ENCODE measurements at regions not wholly inside any gene's neighbourhood (a gene's known extent, or its start where the extent isn't known, plus 50 kb on each side); places are given as distances from the start of the nearest gene placed in this dataset.

GRCh38 chr13:78832461-78832860 lies 173.5 kb upstream of the OBI1 start:
- no peaks in the 10 kb centered on the region for H3K27me3 Mint-ChIP-seq (ENCODE audit: low read depth in 3 of 3)
- no peak for DNase-seq
- H3K4me3 Mint-ChIP-seq: no peak overlapping the region
- no peak overlapping the region for H3K27ac Mint-ChIP-seq
- no peaks in the 10 kb centered on the region for H3K36me3 Mint-ChIP-seq
- peaks cover 0 to 3% (median 0%) of the 10 kb centered on the region in 6 donors for H3K9me3 Mint-ChIP-seq
- H3K4me1 Mint-ChIP-seq: no peaks in the 10 kb centered on the region

GRCh38 chr13:78830508-78830907 lies 171.6 kb upstream of the OBI1 start:
- H3K36me3 Mint-ChIP-seq: no peaks in the 10 kb centered on the region
- H3K4me1 Mint-ChIP-seq: no peaks in the 10 kb centered on the region
- H3K27ac Mint-ChIP-seq: no peak overlapping the region
- H3K9me3 Mint-ChIP-seq: peaks cover 0 to 3% (median 0%) of the 10 kb centered on the region in 6 donors
- no peak overlapping the region for H3K4me3 Mint-ChIP-seq
- H3K27me3 Mint-ChIP-seq (ENCODE audit: low read depth in 3 of 3): no peaks in the 10 kb centered on the region
- no peak for DNase-seq

- no peak for DNase-seq
- H3K27ac Mint-ChIP-seq: no peak overlapping the region
- H3K9me3 Mint-ChIP-seq: peaks cover 0 to 3% (median 0%) of the 10 kb centered on the region in 6 donors
- H3K27me3 Mint-ChIP-seq (ENCODE audit: low read depth in 3 of 3): no peaks in the 10 kb centered on the region
- H3K4me3 Mint-ChIP-seq: no peak overlapping the region
- H3K36me3 Mint-ChIP-seq: no peaks in the 10 kb centered on the region
- no peaks in the 10 kb centered on the region for H3K4me1 Mint-ChIP-seq
These were observed 170.9 kb upstream of the OBI1 start for GRCh38 chr13:78829821-78830220.

GRCh38 chr13:78827471-78827870 lies 168.5 kb upstream of the OBI1 start:
- H3K36me3 Mint-ChIP-seq: no peaks in the 10 kb centered on the region
- peaks cover 0 to 3% (median 0%) of the 10 kb centered on the region in 6 donors for H3K9me3 Mint-ChIP-seq

GRCh38 chr13:78826936-78827335 lies 168.0 kb upstream of the OBI1 start:
- Mint-ChIP-seq H3K36me3 (no peaks in the 10 kb centered on the region), H3K9me3 (peaks cover 0 to 3% (median 0%) of the 10 kb centered on the region in 6 donors), H3K27me3 (ENCODE audit: low read depth in 3 of 3) (no peaks in the 10 kb centered on the region), H3K4me1 (no peaks in the 10 kb centered on the region), H3K4me3 (no peak overlapping the region), H3K27ac (no peak overlapping the region)
- no peak for DNase-seq

More at GRCh38 chr13:78827471-78827870, 168.5 kb upstream of the OBI1 start:
- DNase-seq: no peak
- Mint-ChIP-seq H3K4me1 (no peaks in the 10 kb centered on the region), H3K27ac (no peak overlapping the region), H3K27me3 (ENCODE audit: low read depth in 3 of 3) (no peaks in the 10 kb centered on the region), H3K4me3 (no peak overlapping the region)

- Mint-ChIP-seq H3K4me1 (no peaks in the 10 kb centered on the region), H3K9me3 (peaks cover 0 to 3% (median 2%) of the 10 kb centered on the region in 6 donors), H3K4me3 (no peak overlapping the region), H3K27me3 (ENCODE audit: low read depth in 3 of 3) (no peaks in the 10 kb centered on the region), H3K27ac (no peak overlapping the region), H3K36me3 (no peaks in the 10 kb centered on the region)
- DNase-seq: no peak
These were observed 167.4 kb upstream of the OBI1 start for GRCh38 chr13:78826312-78826711.

GRCh38 chr13:78820541-78820940 lies 161.6 kb upstream of the OBI1 start:
- peaks cover 0 to 2% (median 0%) of the 10 kb centered on the region in 3 donors for H3K27me3 Mint-ChIP-seq (ENCODE audit: low read depth in 3 of 3)
- H3K4me1 Mint-ChIP-seq: no peaks in the 10 kb centered on the region
- H3K4me3 Mint-ChIP-seq: no peak overlapping the region
- no peaks in the 10 kb centered on the region for H3K36me3 Mint-ChIP-seq
- H3K27ac Mint-ChIP-seq: no peak overlapping the region
- DNase-seq: no peak
- H3K9me3 Mint-ChIP-seq: peaks cover 0 to 6% (median under 1%) of the 10 kb centered on the region in 6 donors

GRCh38 chr13:78816592-78816991 lies 157.6 kb upstream of the OBI1 start:
- Mint-ChIP-seq H3K27ac (no peak overlapping the region), H3K27me3 (ENCODE audit: low read depth in 3 of 3) (peaks cover 0 to 2% (median 0%) of the 10 kb centered on the region in 3 donors), H3K36me3 (no peaks in the 10 kb centered on the region), H3K4me3 (no peak overlapping the region), H3K4me1 (no peaks in the 10 kb centered on the region), H3K9me3 (peaks cover 0 to 6% (median 0%) of the 10 kb centered on the region in 6 donors)
- DNase-seq: no peak

GRCh38 chr13:78816154-78816553 lies 157.2 kb upstream of the OBI1 start:
- DNase-seq: no peak
- Mint-ChIP-seq H3K9me3 (peaks cover 0 to 4% (median 0%) of the 10 kb centered on the region in 6 donors), H3K4me1 (no peaks in the 10 kb centered on the region), H3K36me3 (no peaks in the 10 kb centered on the region), H3K27me3 (ENCODE audit: low read depth in 3 of 3) (peaks cover 0 to 2% (median 0%) of the 10 kb centered on the region in 3 donors), H3K4me3 (no peak overlapping the region), H3K27ac (no peak overlapping the region)

GRCh38 chr13:78806457-78806856 lies 147.5 kb upstream of the OBI1 start:
- H3K36me3 Mint-ChIP-seq: no peaks in the 10 kb centered on the region
- peaks cover 0 to 2% (median 0%) of the 10 kb centered on the region in 3 donors for H3K27me3 Mint-ChIP-seq (ENCODE audit: low read depth in 3 of 3)
- peaks cover 0 to 8% (median 2%) of the 10 kb centered on the region in 6 donors for H3K9me3 Mint-ChIP-seq
- no peaks in the 10 kb centered on the region for H3K4me1 Mint-ChIP-seq
- H3K4me3 Mint-ChIP-seq: no peak overlapping the region
- no peak for DNase-seq
- no peak overlapping the region for H3K27ac Mint-ChIP-seq

- Mint-ChIP-seq H3K36me3 (no peaks in the 10 kb centered on the region), H3K9me3 (peaks cover 0 to 6% (median 2%) of the 10 kb centered on the region in 6 donors)
These were observed 144.0 kb upstream of the OBI1 start for GRCh38 chr13:78802912-78803311.

GRCh38 chr13:78787190-78787589 lies 128.2 kb upstream of the OBI1 start:
- no peak for DNase-seq

More at GRCh38 chr13:78802912-78803311, 144.0 kb upstream of the OBI1 start:
- H3K27me3 Mint-ChIP-seq (ENCODE audit: low read depth in 3 of 3): peaks cover 0 to 5% (median 2%) of the 10 kb centered on the region in 3 donors
- H3K4me1 Mint-ChIP-seq: no peaks in the 10 kb centered on the region
- no peak for DNase-seq
- H3K27ac Mint-ChIP-seq: no peak overlapping the region
- no peak overlapping the region for H3K4me3 Mint-ChIP-seq

GRCh38 chr13:78786459-78786858 lies 127.5 kb upstream of the OBI1 start:
- Mint-ChIP-seq H3K4me3 (no peak overlapping the region), H3K27me3 (ENCODE audit: low read depth in 3 of 3) (peaks cover 0 to 3% (median 1%) of the 10 kb centered on the region in 3 donors), H3K36me3 (no peaks in the 10 kb centered on the region), H3K27ac (no peak overlapping the region), H3K9me3 (no peaks in the 10 kb centered on the region), H3K4me1 (no peaks in the 10 kb centered on the region)
- DNase-seq: no peak

More at GRCh38 chr13:78787190-78787589, 128.2 kb upstream of the OBI1 start:
- no peaks in the 10 kb centered on the region for H3K9me3 Mint-ChIP-seq
- no peak overlapping the region for H3K4me3 Mint-ChIP-seq
- H3K36me3 Mint-ChIP-seq: no peaks in the 10 kb centered on the region
- H3K27ac Mint-ChIP-seq: no peak overlapping the region
- no peaks in the 10 kb centered on the region for H3K4me1 Mint-ChIP-seq
- H3K27me3 Mint-ChIP-seq (ENCODE audit: low read depth in 3 of 3): peaks cover 0 to 3% (median 1%) of the 10 kb centered on the region in 3 donors

GRCh38 chr13:78785764-78786163 lies 126.8 kb upstream of the OBI1 start:
- Mint-ChIP-seq H3K9me3 (no peaks in the 10 kb centered on the region), H3K4me3 (no peak overlapping the region), H3K27ac (no peak overlapping the region)

More at GRCh38 chr13:78785764-78786163, 126.8 kb upstream of the OBI1 start:
- Mint-ChIP-seq H3K27me3 (ENCODE audit: low read depth in 3 of 3) (peaks cover 0 to 3% (median 1%) of the 10 kb centered on the region in 3 donors), H3K36me3 (no peaks in the 10 kb centered on the region), H3K4me1 (no peaks in the 10 kb centered on the region)
- DNase-seq: no peak
